ENCODE measurements at regions not wholly inside any gene's neighbourhood (a gene's known extent, or its start where the extent isn't known, plus 50 kb on each side); places are given as distances from the start of the nearest gene placed in this dataset.

GRCh38 chrX:131752493-131753198, 208.8 kb downstream of the OR13H1 start:
- in situ Hi-C loops (cut with HindIII; ENCODE audit: low pct_unique_long_range_greater_than_20kb, low sequenced_read_pairs): no loop called here
- no peak for TF ChIP-seq JUND (IDR thresholded peaks at IDR 0.05; ENCODE audit: low read depth)
- peak in 1 of 2 experiments; percentile 89 for DNase-seq (ENCODE audit: low read depth in 1 of 2, low spot score in 1 of 2)

GRCh38 chrX:131762802-131763234, 218.9 kb downstream of the OR13H1 start:
- no peak for TF ChIP-seq JUND (IDR thresholded peaks at IDR 0.05; ENCODE audit: low read depth)
- in situ Hi-C loops (cut with HindIII; ENCODE audit: low pct_unique_long_range_greater_than_20kb, low sequenced_read_pairs): no loop called here
- DNase-seq (ENCODE audit: low read depth in 1 of 2, low spot score in 1 of 2): peak in 1 of 2 experiments; percentile 89

GRCh38 chrX:131763674-131764073, 219.8 kb downstream of the OR13H1 start:
- in situ Hi-C loops (cut with HindIII; ENCODE audit: low pct_unique_long_range_greater_than_20kb, low sequenced_read_pairs): no loop called here
- DNase-seq (ENCODE audit: low read depth in 1 of 2, low spot score in 1 of 2): peak in 1 of 2 experiments; percentile 93
- no peak for TF ChIP-seq JUND (IDR thresholded peaks at IDR 0.05; ENCODE audit: low read depth)

GRCh38 chrX:131764216-131764615, 220.3 kb downstream of the OR13H1 start:
- TF ChIP-seq JUND (IDR thresholded peaks at IDR 0.05; ENCODE audit: low read depth): no peak
- in situ Hi-C loops (cut with HindIII; ENCODE audit: low pct_unique_long_range_greater_than_20kb, low sequenced_read_pairs): no loop called here
- DNase-seq (ENCODE audit: low read depth in 1 of 2, low spot score in 1 of 2): no peak

- in situ Hi-C loops (cut with HindIII; ENCODE audit: low pct_unique_long_range_greater_than_20kb, low sequenced_read_pairs): no loop called here
- peak in 1 of 2 experiments; percentile 89 for DNase-seq (ENCODE audit: low read depth in 1 of 2, low spot score in 1 of 2)
- no peak for TF ChIP-seq JUND (IDR thresholded peaks at IDR 0.05; ENCODE audit: low read depth)
These were observed 234.7 kb downstream of the OR13H1 start for GRCh38 chrX:131778269-131779218.

- in situ Hi-C loops (cut with HindIII; ENCODE audit: low pct_unique_long_range_greater_than_20kb, low sequenced_read_pairs): no loop called here
- TF ChIP-seq JUND (IDR thresholded peaks at IDR 0.05; ENCODE audit: low read depth): no peak
- peak in 1 of 2 experiments; percentile 23 for DNase-seq (ENCODE audit: low read depth in 1 of 2, low spot score in 1 of 2)
These were observed 235.4 kb downstream of the OR13H1 start for GRCh38 chrX:131779306-131779705.

- DNase-seq (ENCODE audit: low read depth in 1 of 2, low spot score in 1 of 2): no peak
- no peak for TF ChIP-seq JUND (IDR thresholded peaks at IDR 0.05; ENCODE audit: low read depth)
- in situ Hi-C loops (cut with HindIII; ENCODE audit: low pct_unique_long_range_greater_than_20kb, low sequenced_read_pairs): no loop called here
These were observed 235.9 kb downstream of the OR13H1 start for GRCh38 chrX:131779741-131780140.

- in situ Hi-C loops (cut with HindIII; ENCODE audit: low pct_unique_long_range_greater_than_20kb, low sequenced_read_pairs): no loop called here
- no peak for DNase-seq (ENCODE audit: low read depth in 1 of 2, low spot score in 1 of 2)
- no peak for TF ChIP-seq JUND (IDR thresholded peaks at IDR 0.05; ENCODE audit: low read depth)
These were observed 238.8 kb downstream of the OR13H1 start for GRCh38 chrX:131782646-131783045.

GRCh38 chrX:131783555-131784308, 239.4 kb upstream of the STK26 start:
- in situ Hi-C loops (cut with HindIII; ENCODE audit: low pct_unique_long_range_greater_than_20kb, low sequenced_read_pairs): no loop called here
- peak in 1 of 2 experiments; percentile 93 for DNase-seq (ENCODE audit: low read depth in 1 of 2, low spot score in 1 of 2)
- no peak for TF ChIP-seq JUND (IDR thresholded peaks at IDR 0.05; ENCODE audit: low read depth)

- TF ChIP-seq JUND (IDR thresholded peaks at IDR 0.05; ENCODE audit: low read depth): no peak
- no peak for DNase-seq (ENCODE audit: low read depth in 1 of 2, low spot score in 1 of 2)
These were observed 233.4 kb upstream of the STK26 start for GRCh38 chrX:131789664-131790063.

GRCh38 chrX:131791608-131792355, 231.3 kb upstream of the STK26 start:
- TF ChIP-seq JUND (IDR thresholded peaks at IDR 0.05; ENCODE audit: low read depth): no peak
- no peak for DNase-seq (ENCODE audit: low read depth in 1 of 2, low spot score in 1 of 2)
- in situ Hi-C loops (cut with HindIII; ENCODE audit: low pct_unique_long_range_greater_than_20kb, low sequenced_read_pairs): no loop called here

More at GRCh38 chrX:131789664-131790063, 233.4 kb upstream of the STK26 start:
- in situ Hi-C loops (cut with HindIII; ENCODE audit: low pct_unique_long_range_greater_than_20kb, low sequenced_read_pairs): no loop called here

GRCh38 chrX:131792356-131792749, 230.7 kb upstream of the STK26 start:
- in situ Hi-C loops (cut with HindIII; ENCODE audit: low pct_unique_long_range_greater_than_20kb, low sequenced_read_pairs): no loop called here
- no peak for TF ChIP-seq JUND (IDR thresholded peaks at IDR 0.05; ENCODE audit: low read depth)
- peak in 1 of 2 experiments; percentile 94 for DNase-seq (ENCODE audit: low read depth in 1 of 2, low spot score in 1 of 2)
